ENCODE measurements at regions not wholly inside any gene's neighbourhood (a gene's known extent, or its start where the extent isn't known, plus 50 kb on each side); places are given as distances from the start of the nearest gene placed in this dataset.

DNA sequence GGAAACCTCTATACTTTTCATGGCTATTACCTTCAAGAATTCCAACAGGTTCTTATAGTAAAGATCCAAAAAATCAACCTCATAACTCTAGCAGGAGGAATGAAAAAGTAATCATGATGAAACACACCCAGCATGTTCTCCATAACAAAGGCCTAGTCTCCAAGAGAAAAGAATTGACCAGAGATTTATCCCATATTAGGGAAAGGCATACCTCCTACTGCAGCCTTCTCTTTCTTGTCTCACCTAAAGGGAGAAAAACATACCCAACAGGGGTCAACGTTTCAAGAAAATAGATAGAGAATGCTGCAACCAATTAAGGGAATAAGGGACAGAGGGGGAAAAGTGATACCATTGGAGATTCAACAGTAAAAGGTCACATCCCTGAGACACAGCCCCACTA is 262.5 kb downstream of the FRK start:
- FAIRE-seq, result no peak
- no peaks in the 10 kb centered on the region for H3K79me2 ChIP-seq (ENCODE audit: control insufficient read depth in 1 of 2, insufficient read depth in 2 of 2, low read length in 2 of 2)
- no peak overlapping the region; the same call in 1 of the 2 replicates for H2BK12ac ChIP-seq (ENCODE audit: low read depth, low read length)

More for the DNA sequence above, 262.5 kb downstream of the FRK start:
- no peaks in the 10 kb centered on the region for H3K36me3 ChIP-seq (ENCODE audit: control insufficient read depth in 2 of 4, insufficient read depth in 4 of 4, low read length in 3 of 4)
- H3K27ac ChIP-seq (ENCODE audit: low read depth, low read length), result no peak overlapping the region
- no peaks in the 10 kb centered on the region for H3K27me3 ChIP-seq (replicated peaks in 1 of 4; ENCODE audit: control insufficient read depth in 3 of 4, extremely low read depth in 1 of 4, insufficient read depth in 3 of 4, low read length in 3 of 4)
- no peak overlapping the region for H4K8ac ChIP-seq (ENCODE audit: extremely low read depth, insufficient read depth, low read length)
- no peak overlapping the region for H2BK15ac ChIP-seq (ENCODE audit: low read length)
- no peak overlapping the region for H2BK120ac ChIP-seq (replicated peaks; ENCODE audit: low read depth, low read length)
- DNase-seq (ENCODE audit: low read depth in 1 of 2, low spot score in 2 of 2), result no peak
- no peak for TF ChIP-seq SP4 (IDR thresholded peaks at IDR 0.05; ENCODE audit: low read length)
- TF ChIP-seq SRF (IDR thresholded peaks at IDR 0.05; ENCODE audit: low read depth, low read length), result peak; percentile 73
- no peak for TF ChIP-seq SIRT6 (IDR thresholded peaks at IDR 0.05; ENCODE audit: low read length)
- no peak for TF ChIP-seq SIN3A (conservative IDR thresholded peaks at IDR 0.05 in 1 of 2, IDR thresholded peaks at IDR 0.05 in 1 of 2; ENCODE audit: low read depth in 1 of 2, low read length in 2 of 2)
- no peak for TF ChIP-seq RBBP5 (IDR thresholded peaks at IDR 0.05; ENCODE audit: borderline replicate concordance, low read depth, low read length)
- H2AFZ ChIP-seq (ENCODE audit: low read length), result no peak overlapping the region
- H3K23me2 ChIP-seq (ENCODE audit: low read depth, low read length), result no peaks in the 10 kb centered on the region
- H3K9me3 ChIP-seq (ENCODE audit: insufficient read depth in 2 of 2, low read depth in 1 of 2, low read length in 1 of 2), result no peaks in the 10 kb centered on the region
- no peak overlapping the region for H2AK5ac ChIP-seq (ENCODE audit: low read depth, low read length)
- CTCF ChIA-PET (ENCODE audit: partially characterized antibody), result interaction anchor here (1.6 kb wide), 1 partner anchor 10 kb away, joined by 3 read pairs; no protein-coding TSS in a partner anchor
- no peaks in the 10 kb centered on the region for H3K79me1 ChIP-seq (ENCODE audit: low read depth, low read length)
- WGBS, 2 experiments (ENCODE audit: extremely low coverage in 1 of 2, insufficient coverage in 1 of 2, insufficient read length in 1 of 2, insufficient replicate concordance in 2 of 2, low coverage in 1 of 2, low lambda C conversion rate in 2 of 2, missing lambda C conversion rate in 1 of 2), result 10% methylated on average over 1 of the region's 1 CpG; no CpG with 5 or more reads in 1 of the 2 experiments
- H3K4ac ChIP-seq (replicated peaks; ENCODE audit: insufficient read length, low read depth, low read length), result no peak overlapping the region
- no peak overlapping the region for H4K91ac ChIP-seq (replicated peaks; ENCODE audit: insufficient read length, low read length)
- no peak overlapping the region for H3K9ac ChIP-seq (replicated peaks in 1 of 4; ENCODE audit: extremely low read depth in 1 of 4, low read depth in 3 of 4, low read length in 3 of 4)
- H3K14ac ChIP-seq (ENCODE audit: insufficient read length), result no peak overlapping the region
- no peak overlapping the region for H3K56ac ChIP-seq (replicated peaks; ENCODE audit: insufficient read length, low read depth, low read length)
- H4K20me1 ChIP-seq (replicated peaks in 1 of 2; ENCODE audit: control insufficient read depth in 1 of 2, insufficient read depth in 2 of 2, low read length in 2 of 2), result no peaks in the 10 kb centered on the region
- H2BK5ac ChIP-seq (ENCODE audit: low read depth, low read length), result no peak overlapping the region
- H4K5ac ChIP-seq (ENCODE audit: insufficient read length, low read depth, low read length), result no peak overlapping the region
- no peak overlapping the region for H3K4me3 ChIP-seq (ENCODE audit: extremely low read depth in 1 of 4, insufficient read depth in 2 of 4, low read depth in 3 of 4, low read length in 4 of 4)
- H3K18ac ChIP-seq (ENCODE audit: extremely low read depth, low read length), result no peak overlapping the region
- no peak overlapping the region for H2BK20ac ChIP-seq (ENCODE audit: low read length)
- H3K4me2 ChIP-seq (ENCODE audit: insufficient read depth in 1 of 2, low read depth in 2 of 2, low read length in 2 of 2), result no peak overlapping the region; a peak in 1 of 4 replicates
- no peak overlapping the region for H3K23ac ChIP-seq (ENCODE audit: insufficient read length)
- H3K4me1 ChIP-seq (replicated peaks in 1 of 4; ENCODE audit: control insufficient read depth in 3 of 4, insufficient read depth in 4 of 4, low read length in 3 of 4), result peaks cover 0 to 11% (median 8%) of the 10 kb centered on the region in 4 experiments; a peak in 5 of 7 replicates
- POLR2A ChIA-PET (ENCODE audit: partially characterized antibody), result no interaction called here
